ENCODE measurements at regions not wholly inside any gene's neighbourhood (a gene's known extent, or its start where the extent isn't known, plus 50 kb on each side); places are given as distances from the start of the nearest gene placed in this dataset.

DNA sequence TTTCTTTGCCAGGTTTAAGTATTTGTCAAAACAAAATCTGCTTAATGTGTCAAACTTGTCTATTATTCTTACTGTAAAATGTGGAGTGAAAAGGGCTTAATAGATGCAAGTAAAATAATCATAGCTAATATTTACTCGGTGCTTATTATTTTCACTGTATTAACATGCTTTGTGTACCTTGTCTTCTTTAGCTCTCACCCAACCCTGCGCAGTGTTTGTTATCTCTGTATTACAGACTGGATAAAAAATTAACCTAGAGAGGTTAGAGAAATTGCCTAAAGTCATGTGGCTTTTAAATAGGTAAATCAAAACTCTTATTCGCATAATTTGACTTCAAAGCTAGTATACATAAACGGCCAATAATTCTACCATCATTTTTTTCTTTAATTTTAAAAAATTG, 1864.8 kb downstream of the MAT2B start:
- DNase-seq: no peak
- WGBS, 2 experiments (ENCODE audit: insufficient coverage in 1 of 2, insufficient read length in 1 of 2): 91% methylated on average over 2 of the region's 4 CpGs; no CpG with 5 or more reads in 1 of the 2 experiments
- TF ChIP-seq, protein P1, sequence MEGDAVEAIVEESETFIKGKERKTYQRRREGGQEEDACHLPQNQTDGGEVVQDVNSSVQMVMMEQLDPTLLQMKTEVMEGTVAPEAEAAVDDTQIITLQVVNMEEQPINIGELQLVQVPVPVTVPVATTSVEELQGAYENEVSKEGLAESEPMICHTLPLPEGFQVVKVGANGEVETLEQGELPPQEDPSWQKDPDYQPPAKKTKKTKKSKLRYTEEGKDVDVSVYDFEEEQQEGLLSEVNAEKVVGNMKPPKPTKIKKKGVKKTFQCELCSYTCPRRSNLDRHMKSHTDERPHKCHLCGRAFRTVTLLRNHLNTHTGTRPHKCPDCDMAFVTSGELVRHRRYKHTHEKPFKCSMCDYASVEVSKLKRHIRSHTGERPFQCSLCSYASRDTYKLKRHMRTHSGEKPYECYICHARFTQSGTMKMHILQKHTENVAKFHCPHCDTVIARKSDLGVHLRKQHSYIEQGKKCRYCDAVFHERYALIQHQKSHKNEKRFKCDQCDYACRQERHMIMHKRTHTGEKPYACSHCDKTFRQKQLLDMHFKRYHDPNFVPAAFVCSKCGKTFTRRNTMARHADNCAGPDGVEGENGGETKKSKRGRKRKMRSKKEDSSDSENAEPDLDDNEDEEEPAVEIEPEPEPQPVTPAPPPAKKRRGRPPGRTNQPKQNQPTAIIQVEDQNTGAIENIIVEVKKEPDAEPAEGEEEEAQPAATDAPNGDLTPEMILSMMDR (conservative IDR thresholded peaks at IDR 0.05): no peak
- Histone ChIP-seq H3K4me1 (ENCODE audit: control insufficient read depth, insufficient read depth, low read length) (no peaks in the 10 kb centered on the region), H3K27me3 (ENCODE audit: control insufficient read depth, insufficient read depth, low read length, poor library complexity, severe bottlenecking) (no peaks in the 10 kb centered on the region), H3K4me3 (ENCODE audit: low read length) (no peak overlapping the region), H3K36me3 (ENCODE audit: control insufficient read depth, insufficient read depth, low read length) (no peaks in the 10 kb centered on the region), H3K9me3 (ENCODE audit: control insufficient read depth, low read length) (no peaks in the 10 kb centered on the region), H3K9ac (ENCODE audit: extremely low read depth, low read length, poor library complexity, severe bottlenecking) (no peak overlapping the region), H3K27ac (ENCODE audit: low read depth, low read length) (no peak overlapping the region)
- Mint-ChIP-seq H3K36me3 (ENCODE audit: low read depth) (no peaks in the 10 kb centered on the region), H3K9me3 (no peaks in the 10 kb centered on the region), H3K27me3 (ENCODE audit: insufficient read depth) (no peaks in the 10 kb centered on the region), H3K4me1 (no peaks in the 10 kb centered on the region), H3K27ac (no peak overlapping the region), H3K4me3 (no peak overlapping the region)

DNA sequence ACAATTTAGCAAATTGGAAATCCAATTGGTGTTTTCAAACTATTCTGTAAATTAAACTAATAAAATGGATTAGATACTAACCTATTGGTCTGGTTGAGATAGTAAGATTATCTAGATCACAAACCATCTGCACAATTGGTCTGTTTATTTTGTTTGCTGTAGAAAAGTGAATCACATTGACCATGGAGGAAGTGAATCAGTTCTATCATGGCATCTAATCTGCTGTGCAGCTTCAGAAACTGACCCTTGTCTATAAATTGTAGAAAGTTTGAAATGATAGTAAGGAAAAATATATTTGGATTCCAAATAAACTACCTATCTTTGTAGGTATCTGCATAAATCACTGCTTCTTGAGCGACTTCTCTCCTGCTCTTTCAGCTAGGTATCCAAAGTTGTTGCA, 1865.4 kb downstream of the MAT2B start:
- Mint-ChIP-seq H3K27ac (no peak overlapping the region), H3K4me1 (no peaks in the 10 kb centered on the region), H3K36me3 (ENCODE audit: low read depth) (no peaks in the 10 kb centered on the region), H3K4me3 (no peak overlapping the region), H3K9me3 (no peaks in the 10 kb centered on the region), H3K27me3 (ENCODE audit: insufficient read depth) (no peaks in the 10 kb centered on the region)
- H3K27me3 ChIP-seq (ENCODE audit: control insufficient read depth, insufficient read depth, low read length, poor library complexity, severe bottlenecking): no peaks in the 10 kb centered on the region
- 75 to 100% methylated on average over 1 of the region's 1 CpG for WGBS, 2 experiments (ENCODE audit: insufficient coverage in 1 of 2, insufficient read length in 1 of 2)
- H3K36me3 ChIP-seq (ENCODE audit: control insufficient read depth, insufficient read depth, low read length): no peaks in the 10 kb centered on the region
- H3K4me3 ChIP-seq (ENCODE audit: low read length): no peak overlapping the region
- H3K27ac ChIP-seq (ENCODE audit: low read depth, low read length): no peak overlapping the region
- H3K4me1 ChIP-seq (ENCODE audit: control insufficient read depth, insufficient read depth, low read length): no peaks in the 10 kb centered on the region
- DNase-seq: no peak
- no peaks in the 10 kb centered on the region for H3K9me3 ChIP-seq (ENCODE audit: control insufficient read depth, low read length)
- TF ChIP-seq, protein P1 (conservative IDR thresholded peaks at IDR 0.05): no peak
- no peak overlapping the region for H3K9ac ChIP-seq (ENCODE audit: extremely low read depth, low read length, poor library complexity, severe bottlenecking)

DNA sequence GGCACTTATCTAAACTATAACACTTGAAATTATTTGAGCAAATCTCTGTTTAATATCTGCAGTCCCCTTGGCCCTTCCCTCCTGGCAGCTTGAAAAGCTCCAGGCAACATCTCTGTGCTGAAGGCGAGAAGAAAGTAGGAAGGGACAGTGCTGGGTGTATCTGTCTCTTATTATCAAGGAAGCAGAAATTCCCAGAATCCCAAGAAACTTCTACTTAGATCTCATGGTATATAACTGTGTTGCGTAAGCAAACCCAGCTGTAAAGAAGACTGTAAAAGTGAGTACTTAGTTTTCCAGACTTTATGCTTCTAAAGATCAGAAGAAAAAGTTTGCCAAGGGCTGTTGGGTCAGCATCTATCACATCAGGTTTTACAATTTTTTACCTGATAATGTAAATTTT, 1869.8 kb downstream of the MAT2B start:
- no peaks in the 10 kb centered on the region for H3K27me3 ChIP-seq (ENCODE audit: control insufficient read depth, insufficient read depth, low read length, poor library complexity, severe bottlenecking)
- no peaks in the 10 kb centered on the region for H3K36me3 Mint-ChIP-seq (ENCODE audit: low read depth)
- no peaks in the 10 kb centered on the region for H3K9me3 ChIP-seq (ENCODE audit: control insufficient read depth, low read length)
- H3K27ac Mint-ChIP-seq: no peak overlapping the region
- H3K4me3 Mint-ChIP-seq: no peak overlapping the region
- DNase-seq: no peak
- H3K9me3 Mint-ChIP-seq: no peaks in the 10 kb centered on the region
- H3K4me3 ChIP-seq (ENCODE audit: low read length): no peak overlapping the region
- no peaks in the 10 kb centered on the region for H3K4me1 ChIP-seq (ENCODE audit: control insufficient read depth, insufficient read depth, low read length)
- WGBS, 2 experiments (ENCODE audit: insufficient coverage in 1 of 2, insufficient read length in 1 of 2): 96% methylated on average over 2 of the region's 2 CpGs; no CpG with 5 or more reads in 1 of the 2 experiments
- no peaks in the 10 kb centered on the region for H3K4me1 Mint-ChIP-seq
- no peaks in the 10 kb centered on the region for H3K27me3 Mint-ChIP-seq (ENCODE audit: insufficient read depth)
- no peaks in the 10 kb centered on the region for H3K36me3 ChIP-seq (ENCODE audit: control insufficient read depth, insufficient read depth, low read length)
- H3K9ac ChIP-seq (ENCODE audit: extremely low read depth, low read length, poor library complexity, severe bottlenecking): no peak overlapping the region
- no peak overlapping the region for H3K27ac ChIP-seq (ENCODE audit: low read depth, low read length)
- TF ChIP-seq, protein P1 (conservative IDR thresholded peaks at IDR 0.05): no peak

Measured in endodermal cell (in vitro differentiated cells).